H9 (cell line): ENCODE measurements at regions not wholly inside any gene's neighbourhood (a gene's known extent, or its start where the extent isn't known, plus 50 kb on each side); places are given as distances from the start of the nearest gene placed in this dataset.

Experiments used
- DNase-seq: peaks from one replicate; pipeline ENCODE4 v3.0.0-alpha.2; 2017
- H2AFZ ChIP-seq: one replicate; pipeline ENCODE4 v1.6.1; 2013; ENCODE audit warnings: mild to moderate bottlenecking, low read length, control low read depth, moderate library complexity
- H2AK5ac ChIP-seq: 2 replicates; pipeline ENCODE4 v1.6.1; 2013; ENCODE audit warnings: low read length, control low read depth, mixed read lengths; ENCODE audit not compliant: insufficient read length
- H2BK120ac ChIP-seq: one replicate; pipeline ENCODE4 v1.6.1; 2013; ENCODE audit warnings: low read depth, mild to moderate bottlenecking, low read length, control low read depth, inconsistent platforms; ENCODE audit not compliant: poor library complexity, severe bottlenecking
- H2BK12ac ChIP-seq: 2 replicates; pipeline ENCODE4 v1.6.1; 2013; ENCODE audit warnings: low read length, control low read depth, mixed read lengths, low read depth; ENCODE audit not compliant: insufficient read length
- H2BK15ac ChIP-seq: 2 replicates; pipeline ENCODE4 v1.6.1; 2013; ENCODE audit warnings: low read depth, low read length, control low read depth
- H2BK20ac ChIP-seq: one replicate; pipeline ENCODE4 v1.6.1; 2013; ENCODE audit warnings: low read depth, mild to moderate bottlenecking, low read length, control low read depth, inconsistent platforms; ENCODE audit not compliant: poor library complexity, severe bottlenecking
- H2BK5ac ChIP-seq: 2 replicates; pipeline ENCODE4 v1.6.1; 2013; ENCODE audit warnings: low read length, control low read depth, mixed read lengths; ENCODE audit not compliant: insufficient read length
- H3K14ac ChIP-seq: 2 replicates; pipeline ENCODE4 v1.6.1; 2013; ENCODE audit warnings: low read length, control low read depth; ENCODE audit not compliant: insufficient read depth
- H3K18ac ChIP-seq: 2 replicates; pipeline ENCODE4 v1.6.1; 2013; ENCODE audit warnings: low read depth, mild to moderate bottlenecking, mixed read lengths, low read length, control low read depth; ENCODE audit not compliant: insufficient read length
- H3K23ac ChIP-seq: 2 replicates; pipeline ENCODE4 v1.6.1; 2013; ENCODE audit warnings: low read length, control low read depth, mixed read lengths, low read depth; ENCODE audit not compliant: insufficient read length
- H3K23me2 ChIP-seq: 2 replicates; pipeline ENCODE4 v1.6.1; 2013; ENCODE audit warnings: low read depth, mild to moderate bottlenecking, mixed read lengths, low read length, control low read depth; ENCODE audit not compliant: insufficient read length, poor library complexity, severe bottlenecking
- H3K27ac ChIP-seq: 2 replicates; pipeline ENCODE4 v1.5.1; 2013; ENCODE audit warnings: low read length, control low read depth, mixed read lengths, low read depth; ENCODE audit not compliant: insufficient read length
- H3K27me3 ChIP-seq: 2 replicates; pipeline ENCODE4 v1.6.1; 2013; ENCODE audit warnings: low read length, control low read depth, inconsistent platforms; ENCODE audit not compliant: insufficient read depth
- H3K4ac ChIP-seq: 2 replicates; pipeline ENCODE4 v1.6.1; 2013; ENCODE audit warnings: low read depth, mild to moderate bottlenecking, control low read depth, inconsistent platforms, low read length, moderate library complexity
- H3K4me1 ChIP-seq: 2 replicates; pipeline ENCODE4 v1.6.1; 2013; ENCODE audit warnings: low read length, control low read depth, inconsistent platforms; ENCODE audit not compliant: insufficient read depth
- H3K4me2 ChIP-seq: 2 replicates; pipeline ENCODE4 v1.6.1; 2013; ENCODE audit warnings: low read length, control low read depth, mixed read lengths; ENCODE audit not compliant: insufficient read length, insufficient read depth
- H3K56ac ChIP-seq: 2 replicates; pipeline ENCODE4 v1.6.1; 2013; ENCODE audit warnings: low read depth, mild to moderate bottlenecking, mixed read lengths, low read length, control low read depth; ENCODE audit not compliant: insufficient read length
- H3K79me1 ChIP-seq: 2 replicates; pipeline ENCODE4 v1.6.1; 2013; ENCODE audit warnings: low read depth, mild to moderate bottlenecking, moderate library complexity, low read length, control low read depth, inconsistent platforms; ENCODE audit not compliant: insufficient read depth, poor library complexity, severe bottlenecking
- H3K79me2 ChIP-seq: 2 replicates; pipeline ENCODE4 v1.6.1; 2013; ENCODE audit warnings: low read length, control low read depth, inconsistent platforms; ENCODE audit not compliant: insufficient read depth
- H3K9ac ChIP-seq: 2 replicates; pipeline ENCODE4 v1.6.1; 2013; ENCODE audit warnings: low read length, control low read depth, mixed read lengths; ENCODE audit not compliant: insufficient read length; ENCODE audit errors: extremely low read depth
- H3K9me3 ChIP-seq: one replicate; pipeline ENCODE4 v1.6.1; 2013; ENCODE audit warnings: low read depth, low read length, inconsistent platforms; ENCODE audit not compliant: control insufficient read depth
- H3T11ph ChIP-seq: one replicate; pipeline ENCODE4 v1.6.1; 2013; ENCODE audit warnings: mild to moderate bottlenecking, low read length, control low read depth, inconsistent platforms
- H4K20me1 ChIP-seq: one replicate; pipeline ENCODE4 v1.6.1; 2013; ENCODE audit not compliant: control insufficient read depth, insufficient read length, insufficient read depth
- H4K5ac ChIP-seq: 2 replicates; pipeline ENCODE4 v1.6.1; 2013; ENCODE audit warnings: low read depth, mild to moderate bottlenecking, mixed read lengths, low read length, control low read depth; ENCODE audit not compliant: insufficient read length
- H4K8ac ChIP-seq: replicated peaks from 2 replicates; pipeline ENCODE4 v1.6.1; 2013; ENCODE audit warnings: low read length, control low read depth, mixed read lengths, low read depth; ENCODE audit not compliant: insufficient read length
- H4K91ac ChIP-seq: 2 replicates; pipeline ENCODE4 v1.6.1; 2013; ENCODE audit warnings: low read depth, mild to moderate bottlenecking, moderate library complexity, mixed read lengths, low read length, control low read depth; ENCODE audit not compliant: insufficient read length
- H3K27ac Mint-ChIP-seq, 3 experiments: 2 replicates in 2 of 3; 3 replicates in 1 of 3; pipeline ENCODE4 v1.8.0; 2020 to 2021; ENCODE audit warnings: mixed read lengths in 3 of 3, mild to moderate bottlenecking in 1 of 3, moderate library complexity in 1 of 3
- H3K27me3 Mint-ChIP-seq: 2 replicates; pipeline ENCODE4 v1.8.0; 2021; ENCODE audit warnings: low read depth, mild to moderate bottlenecking, moderate library complexity, mixed read lengths
- H3K36me3 Mint-ChIP-seq, 3 experiments: 2 replicates in 2 of 3; 3 replicates in 1 of 3; pipeline ENCODE4 v1.8.0; 2020 to 2021; ENCODE audit warnings: low read depth in 3 of 3, mixed read lengths in 3 of 3; ENCODE audit not compliant: insufficient read depth in 1 of 3
- H3K4me1 Mint-ChIP-seq, 2 experiments: 2 replicates each; pipeline ENCODE4 v1.8.0; 2020; ENCODE audit warnings: mixed read lengths in 2 of 2
- H3K4me3 Mint-ChIP-seq, 2 experiments: 2 replicates in 1 of 2; 3 replicates in 1 of 2; pipeline ENCODE4 v1.8.0; 2020 to 2021; ENCODE audit warnings: mild to moderate bottlenecking in 2 of 2, mixed read lengths in 2 of 2, moderate library complexity in 1 of 2
- H3K9me3 Mint-ChIP-seq, 2 experiments: 2 replicates in 1 of 2; 3 replicates in 1 of 2; pipeline ENCODE4 v1.8.0; 2020; ENCODE audit warnings: mild to moderate bottlenecking in 2 of 2, mixed read lengths in 2 of 2, moderate library complexity in 1 of 2
- CTCF ChIP-seq: fragments of 200-600 bp; sonication (generic); conservative IDR thresholded peaks from 3 replicates; pipeline ENCODE4 v1.8.0; 2021; ENCODE audit warnings: antibody characterized with exemption, mild to moderate bottlenecking
- WGBS: extraction: QIAGEN DNeasy Blood & Tissue Kit; methylation state at CpG from one replicate; pipeline ENCODE4 v1.1.7; 2013; ENCODE audit warnings: missing lambda C conversion rate, low lambda C conversion rate, mixed read lengths; ENCODE audit not compliant: insufficient read length; ENCODE audit errors: extremely low coverage; 5-methylcytosine and 5-hydroxymethylcytosine counted together

GRCh38 chr7:153443032-153443701 is 609.0 kb upstream of the DPP6 start:
- no peaks in the 10 kb centered on the region for H3K27me3 ChIP-seq
- H3K4ac ChIP-seq, result no peak overlapping the region
- Mint-ChIP-seq H3K4me1 (no peaks in the 10 kb centered on the region), H3K36me3 (peaks cover 0 to 24% (median 9%) of the 10 kb centered on the region in 3 experiments; a peak in 5 of 7 replicates), H3K9me3 (peaks cover 0 to 47% of the 10 kb centered on the region in 2 experiments), H3K27me3 (peaks cover 2% of the 10 kb centered on the region; the same call in 1 of the 2 replicates), H3K27ac (no peak overlapping the region; a peak in 1 of 7 replicates), H3K4me3 (no peak overlapping the region)
- H2BK12ac ChIP-seq, result no peak overlapping the region
- H3K18ac ChIP-seq, result no peak overlapping the region
- no peaks in the 10 kb centered on the region for H3K23me2 ChIP-seq
- no peak overlapping the region for H2BK15ac ChIP-seq
- H3K4me1 ChIP-seq, result no peaks in the 10 kb centered on the region
- no peaks in the 10 kb centered on the region for H3K79me2 ChIP-seq
- H3K14ac ChIP-seq, result no peak overlapping the region
- no peak overlapping the region for H4K91ac ChIP-seq
- no peak overlapping the region for H3K4me2 ChIP-seq
- H2AFZ ChIP-seq, result no peak overlapping the region
- TF ChIP-seq CTCF, result no peak
- no peaks in the 10 kb centered on the region for H3K79me1 ChIP-seq
- H3K9me3 ChIP-seq, result peaks cover 29% of the 10 kb centered on the region
- no peak overlapping the region for H3K23ac ChIP-seq
- no peak overlapping the region for H2BK5ac ChIP-seq
- H2BK120ac ChIP-seq, result no peak overlapping the region
- no peak overlapping the region for H3K56ac ChIP-seq
- no peak overlapping the region for H3T11ph ChIP-seq
- DNase-seq, result no peak
- H4K20me1 ChIP-seq, result no peaks in the 10 kb centered on the region
- no CpG with 5 or more reads among the region's 7 CpGs for WGBS
- H2AK5ac ChIP-seq, result no peak overlapping the region
- H2BK20ac ChIP-seq, result no peak overlapping the region
- H3K27ac ChIP-seq, result no peak overlapping the region
- H4K5ac ChIP-seq, result no peak overlapping the region
- H4K8ac ChIP-seq, result no peak overlapping the region
- H3K9ac ChIP-seq, result no peak overlapping the region
